HCT116 (cell line): ENCODE measurements at regions not wholly inside any gene's neighbourhood (a gene's known extent, or its start where the extent isn't known, plus 50 kb on each side); places are given as distances from the start of the nearest gene placed in this dataset.
"Not testable (repeated sequence)": the region's sequence is repeated elsewhere in the genome, so short reads cannot be mapped to it uniquely, and the experiment has no call there.

ENCODE experiments used
- ATAC-seq: fragments of 200-7000 bp; cut with Tn5 transposase; 2 replicates; pipeline ENCODE4 v1.9.1; 2020; ENCODE audit warnings: mild to moderate bottlenecking, moderate library complexity
- BruUV-seq: library from RNA; stranded (reverse); fragments of 400-500 nt; replicated peaks from 2 replicates; lab custom pipeline; 2021; lab: Mats Ljungman, UMichigan
- CTCF ChIA-PET: fragments of 300-600 bp; sonication (Branson Sonifier 250); formaldehyde crosslinking; loops from one replicate; lab custom pipeline; 2021; ENCODE audit warnings: antibody characterized with exemption; lab: Charles Lee
- POLR2A ChIA-PET: fragments of 300-600, 350-600 bp; sonication (Branson Sonifier 250); formaldehyde crosslinking; loops from one replicate; lab custom pipeline; 2021; ENCODE audit warnings: antibody characterized with exemption; lab: Charles Lee
- RAD21 ChIA-PET, 2 experiments: fragments of 300-600 bp; sonication (Branson Sonifier 250); formaldehyde crosslinking; loops; one replicate each; lab custom pipeline; 2023; ENCODE audit warnings: low total read pairs in 2 of 2; ENCODE audit not compliant: uncharacterized antibody in 2 of 2, unreplicated experiment in 2 of 2, low non-redundant PET in 1 of 2; lab: Charles Lee
- DNase-seq: peaks from one replicate; pipeline ENCODE4 v3.0.0-alpha.2; 2010; ENCODE audit warnings: low read depth, low spot score
- H2AFZ ChIP-seq: fragments of 200-600 bp; shearing (Covaris generic), sonication (generic); 2 replicates; pipeline ENCODE4 v1.6.1; 2017; ENCODE audit warnings: low read depth, mixed run types, mixed read lengths, antibody characterized with exemption, low read length; ENCODE audit not compliant: poor library complexity, severe bottlenecking
- H3K27ac ChIP-seq: 2 replicates; pipeline ENCODE4 v1.5.1; 2012; ENCODE audit warnings: low read depth, low read length
- H3K27me3 ChIP-seq: fragments of 200-600 bp; sonication (generic); 2 replicates; pipeline ENCODE4 v1.6.1; 2016; ENCODE audit warnings: mixed run types, low read length, mixed read lengths; ENCODE audit not compliant: insufficient read depth
- H3K36me3 ChIP-seq, 2 experiments: fragments of 200-500 bp in 1 of 2; fragments of 200-600 bp in 1 of 2; sonication (Bioruptor generic) in 1 of 2; sonication (generic) in 1 of 2; 2 replicates each; pipeline versions ENCODE4 v1.5.1 to v1.6.1; 2014 to 2016; ENCODE audit warnings: low read length in 2 of 2, inconsistent platforms in 1 of 2, mixed read lengths in 1 of 2, mixed run types in 1 of 2; ENCODE audit not compliant: insufficient read depth in 2 of 2, control insufficient read depth in 1 of 2
- H3K4me1 ChIP-seq, 2 experiments: fragments of 200-600 bp in 1 of 2; sonication (generic) in 1 of 2; 2 replicates each; pipeline versions ENCODE4 v1.5.1 to v1.6.1; 2012 to 2017; ENCODE audit warnings: low read length in 2 of 2, inconsistent platforms in 1 of 2, mild to moderate bottlenecking in 1 of 2, mixed read lengths in 1 of 2, mixed run types in 1 of 2, moderate library complexity in 1 of 2; ENCODE audit not compliant: insufficient read depth in 2 of 2, control insufficient read depth in 1 of 2
- H3K4me2 ChIP-seq: fragments of 200-600 bp; sonication (generic); 2 replicates; pipeline ENCODE4 v1.6.1; 2017; ENCODE audit warnings: mixed run types, low read length, mixed read lengths
- H3K4me3 ChIP-seq, 2 experiments: fragments of 200-600 bp in 1 of 2; sonication (generic) in 1 of 2; replicated peaks in 1 of 2; 2 replicates each; pipeline ENCODE4 v1.5.1; 2011 to 2016; ENCODE audit warnings: low read length in 2 of 2, control low read depth in 1 of 2, low read depth in 1 of 2, mild to moderate bottlenecking in 1 of 2, mixed read lengths in 1 of 2, mixed run types in 1 of 2
- H3K79me2 ChIP-seq: fragments of 200-600 bp; sonication (generic); 2 replicates; pipeline ENCODE4 v1.6.1; 2017; ENCODE audit warnings: mild to moderate bottlenecking, mixed run types, low read length, moderate library complexity, mixed read lengths; ENCODE audit not compliant: insufficient read depth
- H3K9ac ChIP-seq: fragments of 200-600 bp; sonication (generic); 2 replicates; pipeline ENCODE4 v1.6.1; 2016; ENCODE audit warnings: low read length, mixed read lengths
- H3K9me2 ChIP-seq: fragments of 200-600 bp; sonication (generic), shearing (Covaris generic); 2 replicates; pipeline ENCODE4 v1.6.1; 2017; ENCODE audit warnings: mixed run types, mild to moderate bottlenecking, moderate library complexity; ENCODE audit not compliant: insufficient read depth
- H3K9me3 ChIP-seq, 2 experiments: fragments of 200-500 bp in 1 of 2; fragments of 200-600 bp in 1 of 2; sonication (Bioruptor generic) in 1 of 2; sonication (generic) in 1 of 2; 2 replicates each; pipeline ENCODE4 v1.6.1; 2014 to 2017; ENCODE audit warnings: low read length in 2 of 2, mixed read lengths in 2 of 2, inconsistent platforms in 1 of 2, low read depth in 1 of 2, mild to moderate bottlenecking in 1 of 2, mixed run types in 1 of 2, moderate library complexity in 1 of 2; ENCODE audit not compliant: control insufficient read depth in 1 of 2, insufficient read depth in 1 of 2
- H4K20me1 ChIP-seq: fragments of 200-600 bp; sonication (generic), shearing (Covaris generic); 2 replicates; pipeline ENCODE4 v1.6.1; 2017; ENCODE audit warnings: mixed run types, mild to moderate bottlenecking, moderate library complexity; ENCODE audit not compliant: insufficient read depth
- CBX3 ChIP-seq: IDR thresholded peaks from 2 replicates; pipeline ENCODE4 v1.6.1; 2012; ENCODE audit warnings: low read depth
- CEBPB ChIP-seq: IDR thresholded peaks from 2 replicates; pipeline ENCODE4 v1.6.1; 2012; ENCODE audit warnings: low read depth
- FOSL1 ChIP-seq: IDR thresholded peaks from 2 replicates; pipeline ENCODE4 v1.6.1; 2012; ENCODE audit warnings: low read depth
- JUND ChIP-seq: IDR thresholded peaks from 2 replicates; pipeline ENCODE4 v1.6.1; 2012
- MAX ChIP-seq: IDR thresholded peaks from 2 replicates; pipeline ENCODE4 v1.6.1; 2012
- REST ChIP-seq: IDR thresholded peaks from 2 replicates; pipeline ENCODE4 v1.6.1; 2012; ENCODE audit warnings: low read depth
- SP1 ChIP-seq: IDR thresholded peaks from 2 replicates; pipeline ENCODE4 v1.6.1; 2012; ENCODE audit warnings: low read depth
- intact Hi-C: fragments of 100-400 bp; cut with micrococcal nuclease; formaldehyde crosslinking; loops from 2 replicates; pipeline ENCODE4 v1.10.0; 2022

DNA sequence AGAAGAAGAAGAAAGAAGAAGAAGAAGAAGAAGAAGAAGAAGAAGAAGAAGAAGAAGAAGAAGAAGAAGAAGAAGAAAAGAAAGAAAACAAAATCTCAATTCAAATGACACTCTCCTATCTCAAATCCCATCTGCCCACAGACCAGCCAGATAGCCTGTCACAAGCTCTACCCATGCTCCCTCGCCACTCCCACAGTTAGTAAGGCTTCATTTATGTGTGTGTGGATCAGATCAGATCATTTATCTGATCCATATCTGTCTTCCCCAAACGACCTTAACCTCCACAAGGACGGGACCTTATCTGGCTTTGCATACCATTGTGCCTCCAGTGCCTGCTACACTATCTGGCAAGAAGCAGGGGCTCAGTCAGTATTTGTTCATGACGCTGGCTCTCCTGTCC lies 81.9 kb upstream of the RREB1 start:
- H3K4me2 ChIP-seq = no peak overlapping the region
- ATAC-seq (no peak), DNase-seq (no peak)
- H3K9me3 ChIP-seq = no peaks in the 10 kb centered on the region
- no peak overlapping the region for H3K4me3 ChIP-seq
- intact Hi-C loops = no loop called here
- POLR2A ChIA-PET = interaction anchor here (0.7 kb wide), 1 partner anchor 12 kb away, joined by 4 read pairs; no protein-coding TSS in a partner anchor
- CTCF ChIA-PET = no interaction called here
- no TSS peak for BruUV-seq
- no peak for TF ChIP-seq JUND
- no peak for TF ChIP-seq CBX3
- no peak for TF ChIP-seq REST
- TF ChIP-seq FOSL1 = no peak
- no peak for TF ChIP-seq CEBPB
- no peak for TF ChIP-seq MAX
- no peak for TF ChIP-seq SP1
- TF ChIP-seq, all 23 proteins: peak for 0
- Histone ChIP-seq H3K79me2 (no peaks in the 10 kb centered on the region), H4K20me1 (no peaks in the 10 kb centered on the region), H3K36me3 (no peaks in the 10 kb centered on the region), H3K9me2 (no peaks in the 10 kb centered on the region), H3K27me3 (no peaks in the 10 kb centered on the region), H3K27ac (no peak overlapping the region), H3K4me1 (no peaks in the 10 kb centered on the region), H2AFZ (no peak overlapping the region), H3K9ac (no peak overlapping the region)
- RAD21 ChIA-PET = no interaction called here

GRCh38 chr6:7028963-7029362 lies 78.8 kb upstream of the RREB1 start:
- H4K20me1 ChIP-seq, H3K4me3 ChIP-seq, H3K36me3 ChIP-seq, H3K4me1 ChIP-seq, BruUV-seq, H3K9ac ChIP-seq, H3K79me2 ChIP-seq, H3K9me2 ChIP-seq, DNase-seq, POLR2A ChIA-PET, H3K4me2 ChIP-seq, H3K27me3 ChIP-seq, H3K9me3 ChIP-seq, RAD21 ChIA-PET, CTCF ChIA-PET, intact Hi-C loops, ATAC-seq, H2AFZ ChIP-seq, H3K27ac ChIP-seq: not testable (repeated sequence)

- H4K20me1 ChIP-seq, H3K27ac ChIP-seq, H3K36me3 ChIP-seq, BruUV-seq, H3K9ac ChIP-seq, H3K4me2 ChIP-seq, CTCF ChIA-PET, intact Hi-C loops, DNase-seq, RAD21 ChIA-PET, POLR2A ChIA-PET, H3K4me1 ChIP-seq, H3K9me2 ChIP-seq, H3K79me2 ChIP-seq, H3K4me3 ChIP-seq, ATAC-seq, H3K27me3 ChIP-seq, H2AFZ ChIP-seq, H3K9me3 ChIP-seq: not testable (repeated sequence)
These were observed 76.8 kb upstream of the RREB1 start for GRCh38 chr6:7030968-7031367.
